ENCODE measurements at regions not wholly inside any gene's neighbourhood (a gene's known extent, or its start where the extent isn't known, plus 50 kb on each side); places are given as distances from the start of the nearest gene placed in this dataset.

DNA sequence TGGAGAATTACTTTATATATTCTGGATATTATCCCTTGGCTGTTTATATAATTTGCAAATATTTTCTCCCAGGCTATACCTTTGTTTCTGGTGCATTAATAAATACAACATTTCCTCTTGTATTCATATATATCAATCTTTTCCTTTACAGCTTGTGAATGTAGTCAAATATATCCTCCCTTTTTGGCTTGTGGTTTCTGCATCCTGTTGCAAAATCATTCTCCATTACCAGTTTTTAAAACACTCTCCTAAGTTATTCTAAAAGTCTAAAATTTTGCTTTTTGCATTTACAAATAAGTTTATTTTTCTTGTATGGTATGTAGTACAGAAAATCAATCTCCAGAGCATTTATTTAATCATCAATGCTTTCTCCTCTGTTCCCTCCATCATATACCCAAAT is 909.4 kb downstream of the ADGRL2 start:
- H3K27me3 ChIP-seq = no peaks in the 10 kb centered on the region
- ATAC-seq (no peak), DNase-seq (no peak)
- H3K4me1 ChIP-seq = peaks cover 0 to 4% (median 2%) of the 10 kb centered on the region in 12 donors
- H3K36me3 ChIP-seq = no peaks in the 10 kb centered on the region
- H3K9me3 ChIP-seq = peaks cover 0 to 21% (median 5%) of the 10 kb centered on the region in 12 donors
- no peak overlapping the region for H3K27ac ChIP-seq
- no peak overlapping the region for H3K4me3 ChIP-seq
- intact Hi-C loops (cut with DNase I) = no loop called here
- TF ChIP-seq POLR2A (IDR thresholded peaks at IDR 0.05) = no peak

DNA sequence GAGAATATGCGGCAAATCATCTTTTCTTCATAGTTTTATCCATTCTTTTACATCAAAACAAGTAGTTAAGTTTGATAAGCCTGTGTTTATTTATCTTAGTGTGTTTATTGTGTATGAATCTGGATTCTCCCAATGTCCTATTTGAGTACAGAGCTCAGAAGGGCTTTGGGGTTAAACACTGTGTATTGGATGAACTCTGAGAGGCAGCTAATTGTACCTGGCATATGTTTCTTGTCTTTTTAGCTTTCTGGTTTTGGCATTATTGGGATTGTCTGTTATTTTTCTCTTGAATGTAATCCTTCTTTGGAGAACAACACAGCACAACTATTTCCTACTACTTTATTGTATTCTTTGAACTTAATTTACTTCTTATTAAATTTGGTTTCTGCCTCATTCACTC is 906.9 kb downstream of the ADGRL2 start:
- Histone ChIP-seq H3K9me3 (peaks cover 0 to 2% (median 0%) of the 10 kb centered on the region in 12 donors), H3K4me3 (no peak overlapping the region), H3K27me3 (no peaks in the 10 kb centered on the region), H3K27ac (no peak overlapping the region), H3K36me3 (no peaks in the 10 kb centered on the region), H3K4me1 (peaks cover 0 to 19% (median 7%) of the 10 kb centered on the region in 12 donors)
- no peak for ATAC-seq
- TF ChIP-seq, protein P1, sequence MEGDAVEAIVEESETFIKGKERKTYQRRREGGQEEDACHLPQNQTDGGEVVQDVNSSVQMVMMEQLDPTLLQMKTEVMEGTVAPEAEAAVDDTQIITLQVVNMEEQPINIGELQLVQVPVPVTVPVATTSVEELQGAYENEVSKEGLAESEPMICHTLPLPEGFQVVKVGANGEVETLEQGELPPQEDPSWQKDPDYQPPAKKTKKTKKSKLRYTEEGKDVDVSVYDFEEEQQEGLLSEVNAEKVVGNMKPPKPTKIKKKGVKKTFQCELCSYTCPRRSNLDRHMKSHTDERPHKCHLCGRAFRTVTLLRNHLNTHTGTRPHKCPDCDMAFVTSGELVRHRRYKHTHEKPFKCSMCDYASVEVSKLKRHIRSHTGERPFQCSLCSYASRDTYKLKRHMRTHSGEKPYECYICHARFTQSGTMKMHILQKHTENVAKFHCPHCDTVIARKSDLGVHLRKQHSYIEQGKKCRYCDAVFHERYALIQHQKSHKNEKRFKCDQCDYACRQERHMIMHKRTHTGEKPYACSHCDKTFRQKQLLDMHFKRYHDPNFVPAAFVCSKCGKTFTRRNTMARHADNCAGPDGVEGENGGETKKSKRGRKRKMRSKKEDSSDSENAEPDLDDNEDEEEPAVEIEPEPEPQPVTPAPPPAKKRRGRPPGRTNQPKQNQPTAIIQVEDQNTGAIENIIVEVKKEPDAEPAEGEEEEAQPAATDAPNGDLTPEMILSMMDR (IDR thresholded peaks at IDR 0.05) = no peak
- no peak for TF ChIP-seq POLR2A (IDR thresholded peaks at IDR 0.05)
- DNase-seq = no peak
- intact Hi-C loops (cut with DNase I) = no loop called here
- 98 to 99% (median 98%) methylated on average over 1 of the region's 1 CpG for WGBS, 4 donors

DNA sequence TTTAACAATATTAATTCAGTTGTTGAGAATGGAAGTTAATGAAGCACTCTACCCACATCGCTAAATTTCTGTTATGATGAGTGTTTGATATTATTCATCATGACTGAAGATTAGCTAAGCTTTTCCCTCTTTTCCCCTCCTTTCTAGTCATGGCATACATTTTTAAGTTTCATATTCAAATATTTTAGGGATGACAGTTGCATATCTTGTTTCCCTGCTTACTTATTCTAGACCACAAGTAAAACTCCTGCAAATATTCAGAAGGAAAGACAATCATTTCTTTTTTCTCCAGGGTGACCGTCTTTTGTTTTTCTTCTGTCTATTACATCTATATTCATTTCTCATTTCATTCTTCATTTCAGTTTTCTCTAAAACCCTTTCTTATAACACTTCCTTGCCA is 906.0 kb downstream of the ADGRL2 start:
- 86 to 95% (median 90%) methylated on average over 2 of the region's 2 CpGs for WGBS, 4 donors
- H3K27ac ChIP-seq = no peak overlapping the region
- no peaks in the 10 kb centered on the region for H3K36me3 ChIP-seq
- no peak for DNase-seq
- TF ChIP-seq, protein P1 (IDR thresholded peaks at IDR 0.05) = no peak
- no peak for TF ChIP-seq POLR2A (IDR thresholded peaks at IDR 0.05)
- ATAC-seq = no peak
- no peaks in the 10 kb centered on the region for H3K9me3 ChIP-seq
- peaks cover 0 to 19% (median 7%) of the 10 kb centered on the region in 12 donors for H3K4me1 ChIP-seq
- H3K4me3 ChIP-seq = no peak overlapping the region
- no peaks in the 10 kb centered on the region for H3K27me3 ChIP-seq
- intact Hi-C loops (cut with DNase I) = no loop called here

- no peak for ATAC-seq
- TF ChIP-seq POLR2A (IDR thresholded peaks at IDR 0.05) = no peak
- TF ChIP-seq, protein P1 (IDR thresholded peaks at IDR 0.05) = no peak
- Histone ChIP-seq H3K27ac (peak overlapping the region in 3 of 12 donors; percentile 21 to 32 (median 32)), H3K4me3 (no peak overlapping the region), H3K27me3 (no peaks in the 10 kb centered on the region), H3K4me1 (peaks cover 0 to 19% (median 7%) of the 10 kb centered on the region in 12 donors), H3K36me3 (no peaks in the 10 kb centered on the region), H3K9me3 (no peaks in the 10 kb centered on the region)
- intact Hi-C loops (cut with DNase I) = no loop called here
- no peak for DNase-seq
These were observed 904.2 kb downstream of the ADGRL2 start for GRCh38 chr1:82704966-82705365.

GRCh38 chr1:82704393-82704792 is 903.7 kb downstream of the ADGRL2 start:
- DNase-seq (no peak), ATAC-seq (peak; percentile 51 to 88 (median 72))
- TF ChIP-seq POLR2A (IDR thresholded peaks at IDR 0.05) = no peak
- TF ChIP-seq, protein P1 (IDR thresholded peaks at IDR 0.05) = no peak
- 20 to 37% (median 30%) methylated on average over 3 of the region's 3 CpGs for WGBS, 4 donors
- no peaks in the 10 kb centered on the region for H3K9me3 ChIP-seq
- H3K27me3 ChIP-seq = no peaks in the 10 kb centered on the region
- H3K27ac ChIP-seq = peak overlapping the region in 6 of 12 donors; percentile 13 to 32 (median 30)
- H3K36me3 ChIP-seq = no peaks in the 10 kb centered on the region
- intact Hi-C loops (cut with DNase I) = no loop called here
- peaks cover 0 to 19% (median 7%) of the 10 kb centered on the region in 12 donors for H3K4me1 ChIP-seq
- H3K4me3 ChIP-seq = no peak overlapping the region
